Liver (tissue), 8 donors: ENCODE measurements at regions not wholly inside any gene's neighbourhood (a gene's known extent, or its start where the extent isn't known, plus 50 kb on each side); places are given as distances from the start of the nearest gene placed in this dataset.
"Not testable (repeated sequence)": the region's sequence is repeated elsewhere in the genome, so short reads cannot be mapped to it uniquely, and the experiment has no call there.

Experiments used
- DNase-seq: peaks from one replicate; pipeline ENCODE4 v3.0.0-alpha.2; 2017; ENCODE audit warnings: low spot score
- H3K27ac ChIP-seq, 2 donors: one replicate each; pipeline ENCODE4 v1.7.0; 2013; ENCODE audit warnings: inconsistent platforms in 2 of 2, low read length in 2 of 2, control low read depth in 1 of 2, low read depth in 1 of 2, mild to moderate bottlenecking in 1 of 2
- H3K27me3 ChIP-seq, 4 donors: one replicate each; pipeline versions ENCODE4 v1.6.1 to v1.7.0; 2013; ENCODE audit warnings: low read length in 3 of 4, inconsistent platforms in 1 of 4, mild to moderate bottlenecking in 1 of 4, moderate library complexity in 1 of 4; ENCODE audit not compliant: control insufficient read depth in 4 of 4, insufficient read depth in 4 of 4
- H3K36me3 ChIP-seq, 4 donors: one replicate each; pipeline versions ENCODE4 v1.6.1 to v1.7.0; 2013; ENCODE audit warnings: low read length in 3 of 4, mild to moderate bottlenecking in 3 of 4, low read depth in 1 of 4, moderate library complexity in 1 of 4; ENCODE audit not compliant: control insufficient read depth in 4 of 4, insufficient read depth in 3 of 4
- H3K4me1 ChIP-seq, 4 donors: one replicate each; pipeline versions ENCODE4 v1.6.1 to v1.7.0; 2013; ENCODE audit warnings: low read length in 3 of 4, mild to moderate bottlenecking in 3 of 4, moderate library complexity in 1 of 4; ENCODE audit not compliant: control insufficient read depth in 4 of 4, insufficient read depth in 4 of 4
- H3K4me3 ChIP-seq, 3 donors: one replicate each; pipeline versions ENCODE4 v1.6.1 to v1.7.0; 2013; ENCODE audit warnings: low read length in 3 of 3, control low read depth in 1 of 3, low read depth in 1 of 3, mild to moderate bottlenecking in 1 of 3
- H3K9ac ChIP-seq, 2 donors: one replicate each; pipeline ENCODE4 v1.7.0; 2013; ENCODE audit warnings: low read length in 2 of 2, mild to moderate bottlenecking in 2 of 2, moderate library complexity in 2 of 2, control low read depth in 1 of 2, low read depth in 1 of 2
- H3K9me3 ChIP-seq, 4 donors: one replicate each; pipeline versions ENCODE4 v1.6.1 to v1.7.0; 2013; ENCODE audit warnings: low read length in 3 of 4; ENCODE audit not compliant: control insufficient read depth in 4 of 4
- ATF3 ChIP-seq: IDR thresholded peaks from 2 replicates; pipeline ENCODE4 v1.6.1; 2016; ENCODE audit warnings: antibody characterized with exemption
- EGR1 ChIP-seq, 2 donors: IDR thresholded peaks; 2 replicates each; pipeline ENCODE4 v1.6.1; 2016 to 2018; ENCODE audit warnings: antibody characterized with exemption in 2 of 2, low read depth in 2 of 2
- FOXA1 ChIP-seq: IDR thresholded peaks from 2 replicates; pipeline ENCODE4 v1.6.1; 2016; ENCODE audit warnings: antibody characterized with exemption
- FOXA2 ChIP-seq: IDR thresholded peaks from 2 replicates; pipeline ENCODE4 v1.6.1; 2016; ENCODE audit warnings: antibody characterized with exemption
- HNF4A ChIP-seq, 2 donors: conservative IDR thresholded peaks; 2 replicates each; pipeline ENCODE4 v1.6.1; 2016; ENCODE audit warnings: antibody characterized with exemption in 2 of 2, mild to moderate bottlenecking in 2 of 2
- HNF4G ChIP-seq: IDR thresholded peaks from 2 replicates; pipeline ENCODE4 v1.6.1; 2016; ENCODE audit warnings: antibody characterized with exemption
- MAX ChIP-seq: IDR thresholded peaks from 2 replicates; pipeline ENCODE4 v1.6.1; 2016; ENCODE audit warnings: antibody characterized with exemption
- NR2F2 ChIP-seq: IDR thresholded peaks from 2 replicates; pipeline ENCODE4 v1.6.1; 2016; ENCODE audit warnings: antibody characterized with exemption
- RAD21 ChIP-seq, 2 donors: IDR thresholded peaks; 2 replicates each; pipeline ENCODE4 v1.6.1; 2016; ENCODE audit warnings: antibody characterized with exemption in 2 of 2, mild to moderate bottlenecking in 2 of 2
- RXRA ChIP-seq, 2 donors: IDR thresholded peaks; 2 replicates each; pipeline ENCODE4 v1.6.1; 2017 to 2018; ENCODE audit warnings: antibody characterized with exemption in 2 of 2, mild to moderate bottlenecking in 1 of 2
- SP1 ChIP-seq: IDR thresholded peaks from 2 replicates; pipeline ENCODE4 v1.6.1; 2018; ENCODE audit warnings: antibody characterized with exemption, mild to moderate bottlenecking
- WGBS: extraction: QIAGEN DNeasy Blood & Tissue Kit; methylation state at CpG from one replicate; pipeline ENCODE4 v1.1.7; 2013; 5-methylcytosine and 5-hydroxymethylcytosine counted together
- TF ChIP-seq, protein P1 (sequence below): IDR thresholded peaks from 2 replicates; pipeline ENCODE4 v1.6.1; 2016; ENCODE audit warnings: antibody characterized with exemption
- TF ChIP-seq, protein P2 (sequence below): IDR thresholded peaks from 2 replicates; pipeline ENCODE4 v1.6.1; 2016; ENCODE audit warnings: antibody characterized with exemption, mild to moderate bottlenecking
- TF ChIP-seq, protein P3 (sequence below): fragments of 150-350 bp; IDR thresholded peaks from 2 replicates; pipeline ENCODE4 v1.5.1; 2017; ENCODE audit warnings: improper control_type of control experiment, low read depth, low read length; ENCODE audit not compliant: missing input control
- donor health status: healthy.
- donor health status: healthy.
- donor health status: healthy.
- donor health status: healthy.
- donor health status: healthy.

DNA sequence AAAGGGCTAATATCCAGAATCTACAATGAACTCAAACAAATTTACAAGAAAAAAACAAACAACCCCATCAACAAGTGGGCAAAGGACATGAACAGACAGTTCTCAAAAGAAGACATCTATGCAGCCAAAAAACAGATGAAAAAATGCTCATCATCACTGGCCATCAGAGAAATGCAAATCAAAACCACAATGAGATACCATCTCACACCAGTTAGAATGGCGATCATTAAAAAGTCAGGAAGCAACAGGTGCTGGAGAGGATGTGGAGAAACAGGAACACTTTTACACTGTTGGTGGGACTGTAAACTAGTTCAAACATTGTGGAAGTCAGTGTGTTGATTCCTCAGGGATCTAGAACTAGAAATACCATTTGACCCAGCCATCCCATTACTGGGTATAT lies 295.0 kb downstream of the SH2D4B start:
- H3K9ac ChIP-seq, H3K27ac ChIP-seq, DNase-seq, H3K9me3 ChIP-seq, H3K27me3 ChIP-seq, H3K36me3 ChIP-seq, H3K4me3 ChIP-seq, H3K4me1 ChIP-seq: not testable (repeated sequence)
- WGBS, result 67% methylated on average over 1 of the region's 1 CpG

DNA sequence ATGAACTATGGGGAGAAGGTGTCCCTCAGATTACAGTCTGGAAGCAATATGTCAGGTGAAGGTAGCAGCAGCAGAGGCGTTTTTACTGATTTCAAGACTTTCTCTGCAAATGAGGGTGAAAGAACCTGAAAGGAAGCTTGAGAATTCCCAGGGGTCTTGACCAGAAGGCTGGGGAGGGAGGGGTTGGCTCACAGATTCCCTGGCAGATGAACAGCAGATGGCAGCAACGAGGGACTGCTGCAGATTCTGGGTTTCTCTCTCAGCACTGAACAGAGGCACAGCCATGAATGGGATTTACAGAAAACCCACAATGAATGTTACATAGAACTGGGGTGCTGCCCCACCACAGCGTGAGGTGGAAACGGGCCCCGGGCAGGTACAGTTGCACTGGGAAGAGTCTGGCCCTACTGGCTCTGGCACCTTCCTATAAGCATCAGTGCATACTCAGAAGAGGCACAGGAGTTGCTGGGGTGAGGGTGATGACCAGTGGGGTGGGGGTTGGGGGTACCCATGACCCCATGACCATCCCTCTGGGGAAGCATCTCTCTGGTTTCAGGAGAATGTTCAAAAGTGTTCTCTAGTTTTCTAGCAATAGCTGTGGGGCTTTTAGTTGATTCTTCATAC lies 317.8 kb downstream of the SH2D4B start:
- no peaks in the 10 kb centered on the region for H3K9me3 ChIP-seq
- no peak overlapping the region for H3K4me3 ChIP-seq
- no peak overlapping the region for H3K9ac ChIP-seq
- H3K36me3 ChIP-seq, result no peaks in the 10 kb centered on the region
- no peak for TF ChIP-seq SP1
- TF ChIP-seq RXRA (IDR thresholded peaks at IDR 0.05), result no peak
- no peak for TF ChIP-seq FOXA2
- TF ChIP-seq, protein P1, sequence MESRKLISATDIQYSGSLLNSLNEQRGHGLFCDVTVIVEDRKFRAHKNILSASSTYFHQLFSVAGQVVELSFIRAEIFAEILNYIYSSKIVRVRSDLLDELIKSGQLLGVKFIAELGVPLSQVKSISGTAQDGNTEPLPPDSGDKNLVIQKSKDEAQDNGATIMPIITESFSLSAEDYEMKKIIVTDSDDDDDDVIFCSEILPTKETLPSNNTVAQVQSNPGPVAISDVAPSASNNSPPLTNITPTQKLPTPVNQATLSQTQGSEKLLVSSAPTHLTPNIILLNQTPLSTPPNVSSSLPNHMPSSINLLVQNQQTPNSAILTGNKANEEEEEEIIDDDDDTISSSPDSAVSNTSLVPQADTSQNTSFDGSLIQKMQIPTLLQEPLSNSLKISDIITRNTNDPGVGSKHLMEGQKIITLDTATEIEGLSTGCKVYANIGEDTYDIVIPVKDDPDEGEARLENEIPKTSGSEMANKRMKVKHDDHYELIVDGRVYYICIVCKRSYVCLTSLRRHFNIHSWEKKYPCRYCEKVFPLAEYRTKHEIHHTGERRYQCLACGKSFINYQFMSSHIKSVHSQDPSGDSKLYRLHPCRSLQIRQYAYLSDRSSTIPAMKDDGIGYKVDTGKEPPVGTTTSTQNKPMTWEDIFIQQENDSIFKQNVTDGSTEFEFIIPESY, result no peak
- TF ChIP-seq, protein P2, sequence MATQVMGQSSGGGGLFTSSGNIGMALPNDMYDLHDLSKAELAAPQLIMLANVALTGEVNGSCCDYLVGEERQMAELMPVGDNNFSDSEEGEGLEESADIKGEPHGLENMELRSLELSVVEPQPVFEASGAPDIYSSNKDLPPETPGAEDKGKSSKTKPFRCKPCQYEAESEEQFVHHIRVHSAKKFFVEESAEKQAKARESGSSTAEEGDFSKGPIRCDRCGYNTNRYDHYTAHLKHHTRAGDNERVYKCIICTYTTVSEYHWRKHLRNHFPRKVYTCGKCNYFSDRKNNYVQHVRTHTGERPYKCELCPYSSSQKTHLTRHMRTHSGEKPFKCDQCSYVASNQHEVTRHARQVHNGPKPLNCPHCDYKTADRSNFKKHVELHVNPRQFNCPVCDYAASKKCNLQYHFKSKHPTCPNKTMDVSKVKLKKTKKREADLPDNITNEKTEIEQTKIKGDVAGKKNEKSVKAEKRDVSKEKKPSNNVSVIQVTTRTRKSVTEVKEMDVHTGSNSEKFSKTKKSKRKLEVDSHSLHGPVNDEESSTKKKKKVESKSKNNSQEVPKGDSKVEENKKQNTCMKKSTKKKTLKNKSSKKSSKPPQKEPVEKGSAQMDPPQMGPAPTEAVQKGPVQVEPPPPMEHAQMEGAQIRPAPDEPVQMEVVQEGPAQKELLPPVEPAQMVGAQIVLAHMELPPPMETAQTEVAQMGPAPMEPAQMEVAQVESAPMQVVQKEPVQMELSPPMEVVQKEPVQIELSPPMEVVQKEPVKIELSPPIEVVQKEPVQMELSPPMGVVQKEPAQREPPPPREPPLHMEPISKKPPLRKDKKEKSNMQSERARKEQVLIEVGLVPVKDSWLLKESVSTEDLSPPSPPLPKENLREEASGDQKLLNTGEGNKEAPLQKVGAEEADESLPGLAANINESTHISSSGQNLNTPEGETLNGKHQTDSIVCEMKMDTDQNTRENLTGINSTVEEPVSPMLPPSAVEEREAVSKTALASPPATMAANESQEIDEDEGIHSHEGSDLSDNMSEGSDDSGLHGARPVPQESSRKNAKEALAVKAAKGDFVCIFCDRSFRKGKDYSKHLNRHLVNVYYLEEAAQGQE, result no peak
- TF ChIP-seq HNF4A (conservative IDR thresholded peaks at IDR 0.05), result no peak
- TF ChIP-seq FOXA1, result no peak
- TF ChIP-seq EGR1 (IDR thresholded peaks at IDR 0.05; ENCODE audit: low read depth in 2 of 2), result no peak
- TF ChIP-seq MAX, result no peak
- TF ChIP-seq, protein P3, sequence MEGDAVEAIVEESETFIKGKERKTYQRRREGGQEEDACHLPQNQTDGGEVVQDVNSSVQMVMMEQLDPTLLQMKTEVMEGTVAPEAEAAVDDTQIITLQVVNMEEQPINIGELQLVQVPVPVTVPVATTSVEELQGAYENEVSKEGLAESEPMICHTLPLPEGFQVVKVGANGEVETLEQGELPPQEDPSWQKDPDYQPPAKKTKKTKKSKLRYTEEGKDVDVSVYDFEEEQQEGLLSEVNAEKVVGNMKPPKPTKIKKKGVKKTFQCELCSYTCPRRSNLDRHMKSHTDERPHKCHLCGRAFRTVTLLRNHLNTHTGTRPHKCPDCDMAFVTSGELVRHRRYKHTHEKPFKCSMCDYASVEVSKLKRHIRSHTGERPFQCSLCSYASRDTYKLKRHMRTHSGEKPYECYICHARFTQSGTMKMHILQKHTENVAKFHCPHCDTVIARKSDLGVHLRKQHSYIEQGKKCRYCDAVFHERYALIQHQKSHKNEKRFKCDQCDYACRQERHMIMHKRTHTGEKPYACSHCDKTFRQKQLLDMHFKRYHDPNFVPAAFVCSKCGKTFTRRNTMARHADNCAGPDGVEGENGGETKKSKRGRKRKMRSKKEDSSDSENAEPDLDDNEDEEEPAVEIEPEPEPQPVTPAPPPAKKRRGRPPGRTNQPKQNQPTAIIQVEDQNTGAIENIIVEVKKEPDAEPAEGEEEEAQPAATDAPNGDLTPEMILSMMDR, result peak; percentile 43
- TF ChIP-seq NR2F2, result no peak
- TF ChIP-seq HNF4G, result no peak
- TF ChIP-seq ATF3, result no peak
- TF ChIP-seq RAD21 (IDR thresholded peaks at IDR 0.05), result peak; percentile 61 to 80
- 37% methylated on average over 5 of the region's 5 CpGs for WGBS
- H3K27ac ChIP-seq, result no peak overlapping the region
- H3K27me3 ChIP-seq, result no peaks in the 10 kb centered on the region
- DNase-seq, result no peak
- H3K4me1 ChIP-seq, result peaks cover 0 to 3% (median 1%) of the 10 kb centered on the region in 4 donors
